HPDE6-E6E7 (cell line): ENCODE measurements at regions not wholly inside any gene's neighbourhood (a gene's known extent, or its start where the extent isn't known, plus 50 kb on each side); places are given as distances from the start of the nearest gene placed in this dataset.
"Not testable (repeated sequence)": the region's sequence is repeated elsewhere in the genome, so short reads cannot be mapped to it uniquely, and the experiment has no call there.

ENCODE experiments used
- DNase-seq: peaks from one replicate; pipeline ENCODE4 v3.0.0; 2011; ENCODE audit warnings: missing footprints; ENCODE audit errors: extremely low spot score

DNA sequence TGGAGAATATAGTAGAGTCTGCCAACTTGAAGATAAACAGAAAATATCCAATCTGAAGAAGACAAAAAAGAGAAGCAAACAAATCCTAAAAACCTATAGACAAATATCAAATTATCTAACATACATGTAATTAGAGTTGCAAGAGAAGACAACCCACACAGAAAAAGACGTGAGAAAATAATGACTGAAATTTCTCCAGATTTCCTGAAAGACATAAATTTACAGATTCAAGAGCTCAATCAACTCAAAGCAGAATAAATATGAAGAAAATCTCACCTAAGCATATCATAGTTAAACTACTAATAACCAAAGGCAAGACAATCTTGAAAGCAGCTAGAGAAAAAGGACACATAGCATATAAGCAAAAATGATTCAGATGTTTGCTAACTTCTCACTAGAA, 261.2 kb upstream of the NFIA start:
- no peak for DNase-seq

DNA sequence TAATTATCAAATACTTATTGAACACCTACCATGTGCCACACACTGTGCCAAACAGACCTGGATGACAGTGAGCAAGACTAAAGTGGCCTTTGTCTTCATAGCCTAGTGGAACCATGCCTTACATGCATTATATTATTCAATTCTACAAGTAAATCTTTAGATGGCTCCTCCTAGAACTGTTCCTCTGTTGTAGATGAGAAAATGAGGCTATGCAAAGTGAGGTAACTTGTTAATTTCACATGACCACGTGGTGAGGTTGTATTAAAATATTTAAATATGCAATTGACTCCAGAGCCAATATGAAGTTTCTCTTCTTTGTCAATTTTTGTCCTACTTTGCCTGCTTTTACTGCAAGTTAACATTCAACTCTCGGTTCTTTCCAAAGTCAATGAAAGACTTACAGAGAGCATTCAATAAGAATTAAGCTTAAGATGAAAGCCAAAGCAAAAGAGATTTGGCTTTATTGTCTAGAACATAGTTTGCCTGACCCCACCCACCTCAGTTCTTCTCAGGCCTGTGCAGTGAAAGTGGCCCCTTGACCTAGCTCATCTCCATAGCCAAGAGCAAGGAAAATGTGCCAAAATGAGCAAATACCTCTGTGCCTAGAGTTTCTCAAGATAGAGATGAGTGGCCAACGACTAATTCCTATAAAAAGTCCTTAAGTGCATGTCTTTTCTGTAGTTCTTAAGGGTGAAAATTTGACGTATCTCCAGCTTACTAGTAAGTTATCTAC, 263.2 kb upstream of the NFIA start:
- no peak for DNase-seq

DNA sequence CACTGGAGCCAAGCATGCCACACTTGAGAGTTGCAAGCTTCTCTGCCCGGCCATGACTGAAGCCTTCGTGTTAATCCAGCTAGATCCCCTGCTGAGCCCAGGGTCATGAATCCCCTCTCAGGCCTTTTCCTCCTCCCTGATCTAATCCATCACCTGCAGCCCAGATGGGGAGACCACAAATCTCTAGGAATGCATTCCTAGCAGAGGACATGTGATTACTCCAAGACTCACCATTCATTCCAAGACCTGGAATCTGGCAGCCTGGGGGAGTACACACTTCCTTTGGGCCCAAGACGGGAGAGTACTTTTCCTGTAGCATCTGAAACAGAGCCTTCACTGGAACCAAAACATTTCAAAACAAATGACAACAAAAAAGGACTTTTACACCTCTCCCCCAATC, 269.3 kb upstream of the NFIA start:
- no peak for DNase-seq

DNA sequence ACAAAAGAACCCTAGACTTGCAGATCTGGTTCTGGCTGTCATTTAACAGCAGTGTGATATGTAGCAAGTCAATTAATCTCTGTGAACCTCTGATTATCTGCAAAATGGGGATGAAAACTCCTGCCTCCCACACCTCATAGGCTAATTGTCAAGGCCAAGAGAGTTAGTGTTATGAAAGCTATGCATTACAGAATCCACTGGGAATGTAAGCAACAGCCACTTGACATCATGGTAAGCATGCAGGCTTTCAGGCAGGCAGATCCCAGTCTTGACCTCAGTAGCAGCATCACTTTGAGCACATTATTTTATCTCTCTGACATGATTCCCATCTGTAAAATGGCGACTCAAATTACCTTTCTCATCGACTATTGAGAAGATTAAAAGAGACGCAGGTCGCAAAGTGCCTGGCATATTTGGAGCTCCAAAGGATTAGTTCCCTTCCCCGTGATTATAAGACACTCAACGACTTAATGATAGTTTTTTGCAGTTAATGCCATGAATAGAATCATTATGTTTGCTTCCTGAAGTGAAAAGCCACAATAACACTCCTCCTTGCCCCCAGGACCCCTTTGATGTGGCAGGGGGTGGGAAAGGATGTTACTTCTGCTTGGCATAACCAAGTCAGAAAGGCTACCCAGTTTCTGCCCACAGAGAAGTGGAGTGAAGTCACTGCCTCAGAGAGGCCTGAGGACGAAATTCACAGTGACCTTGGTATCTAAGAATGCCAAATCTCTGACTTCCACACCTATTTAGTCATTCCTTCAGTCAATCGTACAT, 273.0 kb upstream of the NFIA start:
- DNase-seq = no peak

DNA sequence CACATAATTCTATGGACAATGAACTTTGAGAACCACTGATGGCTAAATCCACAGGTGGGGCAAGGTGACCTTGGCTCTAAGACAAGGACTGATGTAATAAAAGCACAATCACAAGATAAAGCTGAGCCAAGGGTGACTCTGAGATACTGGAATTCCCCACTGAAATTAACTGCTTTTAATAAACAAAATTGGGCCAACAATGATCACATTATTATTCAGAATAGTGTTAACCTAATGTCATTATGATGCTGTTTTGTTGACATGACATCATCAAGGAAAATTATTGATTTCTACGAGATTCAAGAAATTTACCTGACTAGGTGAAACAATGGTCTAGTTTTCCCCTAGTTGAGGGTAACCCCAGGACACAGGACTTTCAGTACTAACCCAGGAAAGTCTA, 273.7 kb upstream of the NFIA start:
- DNase-seq = no peak

DNA sequence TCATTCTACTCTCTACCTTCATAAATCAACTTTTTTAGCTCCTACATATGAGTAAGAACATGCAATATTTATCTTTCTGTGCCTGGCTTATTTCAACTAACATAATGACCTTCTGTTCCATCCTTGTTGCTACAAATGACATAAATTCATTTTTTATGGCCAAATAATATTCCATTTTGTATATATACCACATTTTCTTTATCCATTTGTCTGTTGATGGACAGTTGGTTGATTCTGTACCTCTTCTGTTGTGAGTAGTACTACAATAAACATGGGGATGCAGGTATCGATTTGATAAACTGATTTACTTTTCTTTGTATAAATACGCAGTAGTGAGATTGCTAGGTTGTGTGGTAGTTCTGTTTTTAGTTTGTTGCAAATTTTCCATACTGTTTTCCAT, 279.5 kb upstream of the NFIA start:
- DNase-seq = no peak

DNA sequence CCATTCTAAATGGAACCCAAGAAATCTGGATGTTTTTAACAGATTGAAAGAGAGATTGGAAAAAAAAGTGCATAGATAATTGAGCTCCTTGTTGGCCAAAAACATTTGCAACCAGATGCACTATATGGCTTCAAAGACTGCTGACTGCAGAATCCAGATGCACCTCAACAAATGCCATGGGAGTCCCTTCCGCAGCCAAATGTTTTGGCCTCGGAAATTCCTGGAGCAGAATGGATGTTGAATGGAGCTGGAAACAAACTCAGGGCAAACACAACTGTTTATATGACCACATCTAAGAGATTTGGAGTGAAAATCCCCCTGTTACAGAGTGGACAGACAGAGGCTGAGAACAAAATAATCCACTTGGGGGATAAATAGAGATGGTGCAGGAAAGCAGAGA, 285.0 kb upstream of the NFIA start:
- DNase-seq = no peak

DNA sequence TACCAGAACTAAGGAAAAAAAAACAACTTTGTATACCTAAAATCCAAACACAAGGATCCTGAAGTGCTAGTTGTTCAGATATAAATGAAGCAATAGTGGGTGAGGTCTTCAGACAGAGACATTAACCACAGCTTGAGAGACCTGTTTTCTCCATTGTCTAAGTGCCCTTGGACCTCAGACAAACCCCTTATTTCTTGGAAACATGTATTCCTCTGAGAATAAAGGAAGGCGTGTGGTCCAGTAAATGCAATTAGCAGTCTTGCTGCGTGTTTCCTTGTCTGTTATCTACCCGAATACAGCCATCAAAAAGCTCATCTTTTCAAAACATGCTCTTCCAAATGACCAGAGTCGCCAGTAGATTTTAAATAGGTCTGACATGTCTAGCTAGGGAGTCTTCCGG, 291.1 kb upstream of the NFIA start:
- DNase-seq = no peak

DNA sequence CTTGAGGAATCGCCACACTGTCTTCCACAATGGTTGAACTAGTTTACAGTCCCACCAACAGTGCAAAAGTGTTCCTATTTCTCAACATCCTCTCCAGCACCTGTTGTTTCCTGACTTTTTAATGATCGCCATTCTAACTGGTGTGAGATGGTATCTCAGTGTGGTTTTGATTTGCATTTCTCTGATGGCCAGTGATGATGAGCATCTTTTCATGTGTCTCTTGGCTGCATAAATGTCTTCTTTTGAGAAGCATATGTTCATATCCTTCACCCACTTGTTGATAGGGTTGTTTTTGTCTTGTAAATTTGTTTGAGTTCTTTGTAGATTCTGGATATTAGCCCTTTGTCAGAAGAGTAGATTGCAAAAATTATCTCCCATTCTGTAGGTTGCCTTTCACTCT, 309.3 kb upstream of the NFIA start:
- DNase-seq = not testable (repeated sequence)

DNA sequence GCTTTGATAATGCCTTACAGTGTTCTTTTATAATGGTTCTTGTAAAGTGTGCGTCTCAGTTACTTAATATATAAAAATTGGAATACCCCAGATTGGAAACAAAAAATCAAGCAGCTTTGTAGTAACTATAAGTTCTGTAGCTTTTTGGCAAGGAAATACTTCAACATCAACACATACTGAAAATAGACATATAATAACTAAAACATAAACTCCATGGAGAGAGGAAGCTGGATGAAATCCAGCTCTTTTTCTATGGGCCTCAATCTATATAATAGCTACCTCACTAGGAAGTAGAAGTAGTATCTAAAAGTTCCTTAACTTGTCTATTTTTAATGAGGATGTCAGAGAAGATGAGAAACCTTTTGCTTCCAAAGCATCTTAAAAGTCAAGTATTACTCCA, 313.3 kb upstream of the NFIA start:
- DNase-seq = no peak

DNA sequence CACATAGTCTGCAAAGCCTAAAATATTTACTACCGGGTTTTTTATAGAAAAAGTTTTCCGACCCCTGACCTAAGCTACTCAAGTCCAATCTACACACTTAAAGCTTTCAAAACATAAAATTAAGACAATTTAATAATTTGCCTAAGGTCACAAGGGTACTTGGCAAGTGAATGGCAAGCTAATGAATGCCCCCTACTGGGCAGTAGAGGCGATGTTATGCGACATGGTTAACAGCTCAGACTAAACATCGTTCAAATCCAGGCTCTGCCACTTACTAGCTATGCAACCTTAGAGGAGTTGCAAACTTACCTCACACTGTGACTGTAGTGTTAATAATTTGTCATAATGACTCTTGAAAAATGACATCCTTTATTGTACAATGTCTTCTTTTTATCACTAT, 317.2 kb upstream of the NFIA start:
- DNase-seq = peak; percentile 17

DNA sequence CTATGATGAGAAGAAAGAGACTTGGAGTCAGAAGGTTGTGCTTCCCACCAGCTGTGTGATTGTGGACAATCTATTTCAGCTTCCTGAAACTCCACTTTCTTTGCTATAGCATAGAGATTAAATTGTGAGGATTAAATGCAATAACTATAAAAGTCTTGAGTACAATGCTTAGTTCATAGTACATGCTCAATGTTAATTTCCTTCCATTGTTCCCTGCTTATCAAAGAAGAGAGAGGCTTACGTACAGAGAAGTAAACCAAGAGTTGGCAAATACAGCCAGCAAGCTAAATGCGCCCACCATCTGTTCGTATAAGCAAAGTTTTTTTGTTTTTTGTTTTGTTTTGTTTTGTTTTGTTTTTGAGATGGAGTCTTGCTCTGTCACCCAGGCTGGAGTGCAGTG, 317.9 kb upstream of the NFIA start:
- DNase-seq = no peak

DNA sequence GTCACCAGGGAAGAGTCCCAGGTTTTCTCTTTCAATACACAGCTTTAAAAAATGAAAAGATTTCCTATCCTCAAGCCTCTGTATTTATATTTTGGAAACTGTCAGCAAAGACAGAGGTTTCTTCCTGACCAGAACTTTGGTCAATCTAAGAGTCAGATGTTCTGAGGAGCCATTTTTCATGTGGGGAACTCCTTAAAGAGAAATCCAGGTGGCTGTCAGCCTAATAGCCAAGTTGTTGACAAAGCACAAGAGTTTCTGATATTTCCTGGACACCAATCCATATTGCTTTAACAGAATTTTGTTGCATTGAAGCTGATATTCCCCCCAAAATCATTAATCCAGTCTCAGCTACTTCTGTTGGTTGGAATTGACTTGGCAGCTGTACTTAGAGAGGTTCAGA, 318.6 kb upstream of the NFIA start:
- DNase-seq = no peak

DNA sequence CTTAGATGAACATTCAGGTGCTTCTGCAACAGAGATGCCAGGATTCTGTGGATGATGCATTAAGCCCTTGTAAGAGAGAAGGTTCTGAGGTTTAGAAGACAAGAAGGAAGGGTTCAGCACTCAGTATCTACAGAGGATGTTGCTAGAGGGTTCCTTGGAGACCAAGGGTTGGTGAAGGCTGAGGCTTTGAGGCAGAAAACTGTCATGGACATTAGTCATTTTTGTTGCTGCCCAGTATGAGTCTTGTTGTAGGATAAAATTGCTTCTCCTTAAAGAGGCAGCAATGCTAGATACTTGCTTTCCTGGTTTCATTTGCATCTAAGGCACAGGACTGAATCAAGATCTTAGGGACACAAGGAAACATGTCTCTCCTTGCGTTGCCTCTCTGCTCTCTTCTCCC, 319.4 kb upstream of the NFIA start:
- DNase-seq = no peak

DNA sequence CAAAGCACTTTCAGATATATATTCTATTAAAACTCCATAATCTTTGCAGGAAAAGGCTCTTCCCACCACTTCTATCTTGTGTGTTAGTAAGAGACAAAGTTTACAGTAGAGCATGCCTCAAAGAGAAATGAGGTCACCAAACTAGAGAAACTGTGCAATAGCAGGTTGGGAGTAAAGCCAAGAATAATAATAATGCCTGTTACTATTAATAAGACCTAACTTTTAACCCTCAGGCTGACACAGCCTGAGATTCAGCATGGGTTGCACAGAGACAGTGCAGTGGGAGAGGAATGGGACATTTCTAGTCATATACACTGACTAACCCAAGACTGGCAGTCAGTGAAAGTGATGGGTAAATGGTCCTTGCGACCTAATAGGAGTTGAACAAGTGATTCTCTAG, 320.2 kb upstream of the NFIA start:
- DNase-seq = no peak

DNA sequence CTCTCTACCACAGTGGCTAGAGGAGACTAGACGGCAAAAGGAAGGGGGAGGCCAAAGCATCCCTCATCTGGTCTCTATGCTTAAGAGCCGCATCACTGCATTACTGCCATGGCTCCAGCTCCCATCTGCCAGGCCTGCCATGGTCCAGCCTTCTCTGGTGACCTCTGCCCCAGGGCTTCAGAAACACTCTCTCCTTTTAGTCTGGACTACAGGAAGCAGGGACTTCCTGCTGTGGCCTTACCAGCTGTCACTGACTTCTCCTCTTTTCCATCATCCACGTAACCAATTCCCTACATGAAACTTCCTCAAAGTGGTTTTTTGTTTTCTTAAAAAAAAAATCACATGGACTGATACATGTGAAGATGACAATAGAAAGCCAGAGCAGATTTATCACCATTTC, 323.1 kb upstream of the NFIA start:
- no peak for DNase-seq

DNA sequence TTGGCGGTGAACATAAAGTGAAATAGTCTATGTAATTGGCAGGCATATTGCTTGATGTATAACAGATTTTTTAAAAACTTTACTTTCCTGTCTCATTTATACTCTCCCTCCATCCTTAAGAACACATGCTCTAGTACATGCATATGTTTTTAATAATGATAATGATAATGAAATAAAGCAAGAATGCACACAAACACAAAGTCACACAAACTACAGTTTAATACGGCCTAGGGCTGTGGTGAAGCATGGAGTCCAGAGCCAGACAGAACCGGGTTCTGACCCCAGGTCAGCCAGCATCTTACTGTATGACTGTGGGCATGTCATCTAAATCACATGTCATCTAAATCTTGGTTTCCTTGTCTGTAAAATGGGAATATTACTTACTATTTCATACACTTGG, 324.9 kb upstream of the NFIA start:
- no peak for DNase-seq

DNA sequence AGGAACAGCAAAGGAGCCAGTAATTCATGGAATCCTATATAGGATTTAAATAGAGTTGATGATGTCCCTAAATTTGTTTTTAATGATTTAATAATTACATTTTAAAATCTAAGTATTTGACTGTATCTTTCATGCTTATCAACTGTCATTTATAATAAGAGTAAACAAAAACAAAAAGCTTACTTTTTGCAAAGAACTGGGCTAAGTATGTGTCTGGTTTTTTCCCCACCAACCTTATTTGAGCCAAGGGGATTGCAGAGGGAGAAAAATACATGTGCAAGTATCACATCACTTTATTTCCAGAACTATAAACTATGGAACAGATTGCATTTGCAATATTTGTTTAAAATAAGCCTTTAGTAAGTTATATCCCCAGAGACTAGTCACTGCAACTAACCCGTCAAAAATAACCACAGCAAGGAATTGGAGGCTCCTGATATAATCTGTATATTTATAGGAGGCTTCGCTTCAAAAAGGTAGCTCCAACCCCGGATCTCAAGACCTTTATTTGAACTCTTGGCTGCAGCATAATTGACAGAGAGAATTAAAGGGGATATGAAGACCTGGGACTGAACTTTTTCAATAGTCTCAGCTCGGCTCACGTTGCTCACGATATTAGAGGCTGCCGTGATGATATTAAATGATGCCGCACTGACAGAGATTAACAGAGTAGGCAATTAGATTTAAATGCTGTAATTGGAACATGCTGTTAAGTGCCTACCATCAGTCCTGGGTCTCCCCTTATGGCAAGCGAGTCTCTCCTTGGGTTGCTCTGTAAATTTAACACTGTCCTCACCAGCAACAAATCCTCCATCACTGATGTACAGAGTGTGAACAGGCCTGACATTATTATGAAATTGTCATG, 329.1 kb upstream of the NFIA start:
- DNase-seq = no peak

DNA sequence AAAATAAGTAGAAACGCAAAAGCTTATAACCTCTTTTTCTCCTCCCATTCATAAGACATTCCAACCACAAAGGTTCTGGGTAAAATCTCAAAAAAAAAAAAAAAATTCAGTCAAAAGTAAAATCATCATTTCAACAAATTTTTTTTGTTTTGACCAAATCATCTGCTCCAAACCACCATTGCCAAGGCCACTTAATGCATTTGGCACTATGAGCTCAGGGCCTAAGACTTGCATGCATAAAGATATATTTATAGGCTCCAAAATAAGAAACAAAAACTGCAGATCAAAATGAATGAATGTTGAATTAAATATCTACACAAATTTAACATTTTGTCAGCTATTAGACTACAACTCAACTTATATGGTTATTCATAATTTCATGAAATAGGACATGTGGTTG, 331.1 kb upstream of the NFIA start:
- no peak for DNase-seq

DNA sequence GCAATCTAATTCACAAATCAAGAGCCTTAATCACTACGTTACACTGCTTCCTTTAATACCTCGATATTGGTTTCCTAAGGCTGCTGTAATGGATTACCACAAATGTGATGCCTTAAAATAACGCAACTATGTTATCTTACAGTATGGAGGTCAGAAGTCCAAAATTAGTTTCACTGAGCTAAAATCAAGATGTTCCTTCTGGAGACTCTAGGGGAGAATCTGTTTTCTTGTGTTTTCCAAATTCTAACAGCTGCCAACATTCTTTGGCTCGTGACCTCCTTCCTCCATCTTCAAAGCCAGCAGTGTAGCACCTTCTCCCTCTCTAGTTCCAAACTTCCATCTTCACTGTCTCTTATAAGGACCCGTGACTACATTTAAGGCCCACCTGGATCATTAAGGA, 335.0 kb upstream of the NFIA start:
- no peak for DNase-seq

DNA sequence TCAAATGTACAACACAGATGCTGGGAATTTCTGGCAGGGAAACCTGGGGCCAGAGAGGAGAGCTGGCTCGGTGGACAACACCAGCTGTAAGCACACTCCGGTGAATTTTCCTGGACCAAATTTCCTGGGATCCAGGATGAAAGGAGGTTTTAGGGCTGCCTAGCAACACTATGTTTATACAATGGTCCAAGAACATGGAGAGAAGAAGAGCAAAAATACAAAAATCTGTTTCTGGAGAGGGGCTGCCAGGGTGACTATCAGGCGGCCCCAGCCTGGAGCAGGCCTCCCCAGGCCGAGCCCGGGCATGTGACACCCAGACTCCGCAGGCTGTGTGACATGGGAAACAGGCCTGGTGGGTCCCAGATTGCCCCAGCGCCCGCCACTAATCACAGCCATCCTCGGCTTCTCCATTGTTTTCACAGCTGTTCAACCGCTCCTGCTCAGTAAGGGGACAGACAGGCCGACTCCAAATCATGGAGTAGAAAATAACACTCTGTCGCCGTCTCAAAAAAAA, 336.0 kb upstream of the NFIA start:
- no peak for DNase-seq

DNA sequence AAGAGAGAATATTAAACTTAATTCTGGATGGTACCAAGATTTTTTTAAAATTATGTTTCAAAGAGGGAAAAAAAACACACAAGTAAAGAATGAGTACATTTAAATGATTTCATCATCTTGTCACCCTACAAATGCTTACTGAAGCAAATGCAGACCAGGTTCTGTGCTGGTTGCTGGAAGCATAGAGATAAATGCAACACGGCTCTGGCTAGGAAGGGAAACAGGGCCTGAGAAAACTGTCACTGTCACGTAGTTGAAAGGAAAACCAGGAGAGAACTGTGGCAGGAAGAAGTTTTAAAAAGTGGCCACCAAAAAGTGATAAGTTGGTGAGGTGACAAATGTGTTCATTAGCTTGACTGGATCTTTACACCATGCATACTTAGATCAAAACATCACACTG, 336.9 kb upstream of the NFIA start:
- no peak for DNase-seq
